ENCODE measurements at regions not wholly inside any gene's neighbourhood (a gene's known extent, or its start where the extent isn't known, plus 50 kb on each side); places are given as distances from the start of the nearest gene placed in this dataset.
"Not testable (repeated sequence)": the region's sequence is repeated elsewhere in the genome, so short reads cannot be mapped to it uniquely, and the experiment has no call there.

DNA sequence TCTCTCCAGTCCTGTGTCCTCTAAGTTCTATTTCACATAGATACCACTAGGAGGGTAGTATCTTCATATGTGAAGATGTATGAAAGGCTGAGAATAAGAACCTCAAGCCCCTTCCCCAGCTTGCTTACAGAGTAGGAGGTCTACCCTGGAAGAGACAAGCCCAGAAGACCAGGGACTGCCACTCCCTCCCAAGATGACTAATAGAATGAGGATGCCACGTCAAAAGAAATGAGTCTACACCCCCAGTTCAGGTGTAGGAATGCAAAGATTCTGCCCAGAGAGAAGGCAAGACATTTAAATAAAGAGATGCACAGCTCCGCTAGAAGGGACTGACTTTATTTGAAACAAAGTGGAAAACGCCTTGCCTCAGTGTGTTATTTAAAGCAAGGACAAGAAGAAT, 1006.0 kb upstream of the USP15 start:
- Histone ChIP-seq H3K9me3 (no peaks in the 10 kb centered on the region), H3K27me3 (no peaks in the 10 kb centered on the region), H3K36me3 (no peaks in the 10 kb centered on the region), H3K27ac (no peak overlapping the region), H3K4me1 (no peaks in the 10 kb centered on the region), H3K4me3 (no peak overlapping the region)
- ATAC-seq (no peak), DNase-seq (no peak)
- intact Hi-C loops (cut with DNase I), result no loop called here
- 59% methylated on average over 3 of the region's 3 CpGs for WGBS (ENCODE audit: insufficient coverage, low coverage, low lambda C conversion rate, missing lambda C conversion rate)
- TF ChIP-seq POLR2A (IDR thresholded peaks at IDR 0.05), result no peak
- TF ChIP-seq CTCF (IDR thresholded peaks at IDR 0.05), result no peak

DNA sequence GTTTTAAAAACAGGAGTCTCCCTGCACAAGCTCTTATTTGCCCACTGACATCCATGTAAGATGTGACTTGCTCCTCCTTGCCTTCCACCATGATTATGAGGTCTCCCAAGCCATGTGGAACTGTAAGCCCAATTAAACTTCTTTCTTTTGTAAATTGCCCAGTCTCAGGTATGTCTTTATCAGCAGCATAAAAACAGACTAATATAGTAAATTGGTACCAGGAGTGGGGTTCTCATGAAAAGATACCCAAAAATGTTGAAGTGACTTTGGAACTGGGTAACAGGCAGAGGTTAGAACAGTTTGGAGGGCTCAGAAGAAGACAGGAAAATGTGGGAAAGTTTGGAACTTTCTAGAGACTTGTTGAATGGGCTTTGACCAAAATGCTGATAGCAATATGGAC, 995.9 kb upstream of the USP15 start:
- H3K4me1 ChIP-seq; H3K27ac ChIP-seq; DNase-seq; ATAC-seq; H3K36me3 ChIP-seq; H3K4me3 ChIP-seq; H3K27me3 ChIP-seq; H3K9me3 ChIP-seq; intact Hi-C loops (cut with DNase I): not testable (repeated sequence)

- no peaks in the 10 kb centered on the region for H3K27me3 ChIP-seq
- no peaks in the 10 kb centered on the region for H3K36me3 ChIP-seq
- no peaks in the 10 kb centered on the region for H3K9me3 ChIP-seq
- H3K4me1 ChIP-seq, result no peaks in the 10 kb centered on the region
- no peak overlapping the region for H3K4me3 ChIP-seq
- ATAC-seq (no peak), DNase-seq (no peak)
- intact Hi-C loops (cut with DNase I), result no loop called here
- no peak overlapping the region for H3K27ac ChIP-seq
- TF ChIP-seq POLR2A (IDR thresholded peaks at IDR 0.05) (no peak), CTCF (IDR thresholded peaks at IDR 0.05) (no peak)
- 71% methylated on average over 1 of the region's 1 CpG for WGBS (ENCODE audit: insufficient coverage, low coverage, low lambda C conversion rate, missing lambda C conversion rate)
Observed at GRCh38 chr12:61267474-61267873, 992.7 kb upstream of the USP15 start.

DNA sequence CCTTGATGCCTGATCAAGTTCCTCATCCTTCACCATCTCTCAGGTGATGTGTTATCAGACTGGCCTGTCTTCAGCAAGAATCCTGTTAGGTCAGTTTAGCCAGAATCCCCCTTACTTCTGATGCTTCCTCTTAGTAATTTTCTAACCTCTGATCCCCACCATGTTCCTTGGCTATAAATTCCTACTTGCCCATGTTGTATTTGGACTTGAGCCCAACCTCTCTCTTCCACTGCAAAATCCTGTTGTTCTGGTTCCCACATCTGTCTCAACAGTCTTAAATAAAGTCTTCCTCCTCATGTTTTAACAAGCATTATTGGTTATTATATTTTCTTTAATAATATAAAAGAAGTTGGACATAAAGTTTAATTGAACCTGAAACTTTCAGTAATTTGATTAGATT, 987.8 kb upstream of the USP15 start:
- intact Hi-C loops (cut with DNase I), result no loop called here
- H3K27me3 ChIP-seq, result no peaks in the 10 kb centered on the region
- ATAC-seq (no peak), DNase-seq (no peak)
- no peak overlapping the region for H3K27ac ChIP-seq
- TF ChIP-seq CTCF (IDR thresholded peaks at IDR 0.05), result no peak
- TF ChIP-seq POLR2A (IDR thresholded peaks at IDR 0.05), result no peak
- H3K4me3 ChIP-seq, result no peak overlapping the region
- no peaks in the 10 kb centered on the region for H3K9me3 ChIP-seq
- no peaks in the 10 kb centered on the region for H3K4me1 ChIP-seq
- no peaks in the 10 kb centered on the region for H3K36me3 ChIP-seq

DNA sequence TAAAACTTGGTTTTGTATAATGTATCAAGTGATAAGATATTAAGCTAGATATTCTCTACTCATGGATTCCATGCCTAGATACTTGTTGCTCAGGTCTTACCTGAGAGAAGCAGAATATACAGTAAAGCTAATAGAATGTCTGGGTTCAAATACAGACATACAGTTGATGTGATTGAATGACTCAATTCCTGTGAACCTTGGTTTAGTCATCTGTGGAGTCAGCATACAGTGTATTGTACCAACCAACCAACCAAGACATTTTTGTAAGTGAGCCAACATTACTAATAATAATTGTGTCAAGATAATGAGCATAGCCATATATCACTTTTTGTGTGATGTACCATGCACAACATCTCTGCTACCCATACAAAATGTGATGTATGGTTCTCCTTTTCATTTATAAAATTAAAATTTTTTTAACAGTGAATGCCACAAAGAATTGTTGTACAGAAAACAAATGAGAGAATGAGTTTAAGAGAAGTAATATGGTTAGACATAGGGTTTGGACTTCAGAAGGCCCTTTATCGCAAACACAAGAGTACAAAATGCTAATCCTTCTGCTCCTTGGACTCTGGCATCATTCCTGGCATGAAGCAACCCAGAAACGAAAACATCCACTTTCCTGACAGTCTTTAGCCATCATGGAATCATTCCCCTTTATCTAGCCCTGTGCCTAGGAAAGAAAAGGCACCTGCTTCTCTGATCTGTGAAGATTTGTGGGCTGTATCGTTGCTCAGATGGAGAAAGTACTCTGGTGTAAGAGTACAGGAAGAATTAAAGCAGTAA, 977.2 kb upstream of the USP15 start:
- peak in 2 of 3 donors; percentile 23 to 81 for DNase-seq

More for the DNA sequence above, 977.2 kb upstream of the USP15 start:
- ATAC-seq, result peak; percentile 99 to 100 (median 99)
- intact Hi-C loops (cut with DNase I), result no loop called here
- Histone ChIP-seq H3K36me3 (no peaks in the 10 kb centered on the region), H3K27ac (peak overlapping the region; percentile 25 to 63 (median 61)), H3K4me1 (peaks cover 0 to 21% (median 2%) of the 10 kb centered on the region in 4 donors), H3K4me3 (no peak overlapping the region), H3K27me3 (no peaks in the 10 kb centered on the region), H3K9me3 (peaks cover 0 to 3% (median 0%) of the 10 kb centered on the region in 4 donors)
- 16% methylated on average over 3 of the region's 3 CpGs for WGBS (ENCODE audit: insufficient coverage, low coverage, low lambda C conversion rate, missing lambda C conversion rate)
- TF ChIP-seq CTCF (IDR thresholded peaks at IDR 0.05) (no peak), POLR2A (IDR thresholded peaks at IDR 0.05) (no peak)

Data from right lobe of liver (tissue), 6 donors.